Fibroblast of skin of left quadriceps (primary cell): ENCODE measurements at regions not wholly inside any gene's neighbourhood (a gene's known extent, or its start where the extent isn't known, plus 50 kb on each side); places are given as distances from the start of the nearest gene placed in this dataset.
"Not testable (repeated sequence)": the region's sequence is repeated elsewhere in the genome, so short reads cannot be mapped to it uniquely, and the experiment has no call there.

ENCODE experiments used
- DNase-seq, 2 experiments: peaks; one replicate each; pipeline ENCODE4 v3.0.0-alpha.2; 2013; ENCODE audit warnings: low read depth in 2 of 2

DNA sequence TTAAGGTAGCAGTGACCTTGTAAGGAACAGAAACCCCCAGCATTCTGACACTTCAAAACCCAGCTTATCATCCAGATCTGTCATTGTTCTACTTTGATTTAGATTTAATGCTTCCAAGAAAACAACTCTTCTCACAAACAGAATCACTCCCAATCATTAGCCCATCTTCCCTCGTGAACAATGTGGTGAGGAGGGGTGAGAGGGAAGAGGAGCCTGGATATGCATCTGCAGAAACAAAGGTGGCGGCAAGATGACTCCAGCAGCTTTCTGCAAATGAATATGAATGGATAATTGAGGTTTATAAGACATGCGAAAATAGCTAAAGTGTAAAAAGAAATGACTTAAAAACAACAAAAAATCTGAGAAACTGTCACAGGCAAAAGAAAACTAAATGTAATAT lies 859.9 kb upstream of the SLC10A2 start:
- no peak for DNase-seq

- no peak for DNase-seq
Observed at GRCh38 chr13:103908911-103909310, 842.7 kb upstream of the SLC10A2 start.

GRCh38 chr13:103908274-103908673 lies 842.1 kb upstream of the SLC10A2 start:
- DNase-seq = no peak

GRCh38 chr13:103903790-103904189 lies 837.6 kb upstream of the SLC10A2 start:
- no peak for DNase-seq

DNA sequence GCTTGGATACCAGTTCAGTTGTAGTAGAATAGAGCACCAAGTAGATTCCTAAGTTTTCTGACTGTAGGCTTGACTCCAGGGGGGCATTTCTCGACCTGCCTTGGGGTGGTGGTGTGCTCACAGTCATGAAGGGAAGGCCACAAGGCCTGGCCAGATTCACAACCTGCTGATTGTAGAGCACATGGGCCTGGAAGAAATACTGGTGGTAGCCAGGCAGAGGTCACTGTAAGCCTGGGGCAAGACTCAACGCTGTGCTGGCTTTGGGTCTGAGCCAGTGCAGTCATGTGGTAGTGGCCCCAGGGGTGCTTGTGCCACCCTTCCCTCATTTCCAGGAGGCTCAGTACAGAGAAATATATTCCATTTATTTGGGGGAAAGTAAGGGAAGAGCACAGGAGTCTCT lies 832.3 kb upstream of the SLC10A2 start:
- no peak for DNase-seq

GRCh38 chr13:103895835-103896531 lies 829.8 kb upstream of the SLC10A2 start:
- DNase-seq = no peak

GRCh38 chr13:103894626-103895025 lies 828.4 kb upstream of the SLC10A2 start:
- DNase-seq = no peak

- no peak for DNase-seq
Observed at GRCh38 chr13:103884101-103884723, 818.0 kb upstream of the SLC10A2 start.

DNA sequence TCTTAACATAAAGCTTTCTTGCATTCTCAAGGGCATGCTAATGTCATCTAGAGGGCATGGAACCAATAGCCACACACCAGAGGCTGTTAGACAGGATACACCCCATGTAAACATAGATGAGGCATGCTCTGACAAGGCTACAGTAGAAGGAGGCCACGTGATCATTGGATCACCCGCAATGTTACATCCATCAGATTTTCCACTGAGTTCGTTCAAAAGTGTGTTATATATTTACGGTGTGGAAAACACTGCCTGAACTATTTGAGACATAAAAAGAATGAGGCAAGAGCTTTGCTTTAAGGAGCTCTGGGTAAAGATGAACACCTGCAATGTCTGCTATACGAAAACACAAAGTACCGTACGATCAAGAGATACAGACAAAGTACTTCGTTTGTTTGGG lies 817.5 kb upstream of the SLC10A2 start:
- DNase-seq = peak in 1 of 2 experiments; percentile 1

- peak; percentile 92 to 93 for DNase-seq
Observed at GRCh38 chr13:103883164-103883563, 816.9 kb upstream of the SLC10A2 start.

GRCh38 chr13:103880146-103880545 lies 813.9 kb upstream of the SLC10A2 start:
- DNase-seq = not testable (repeated sequence)

DNA sequence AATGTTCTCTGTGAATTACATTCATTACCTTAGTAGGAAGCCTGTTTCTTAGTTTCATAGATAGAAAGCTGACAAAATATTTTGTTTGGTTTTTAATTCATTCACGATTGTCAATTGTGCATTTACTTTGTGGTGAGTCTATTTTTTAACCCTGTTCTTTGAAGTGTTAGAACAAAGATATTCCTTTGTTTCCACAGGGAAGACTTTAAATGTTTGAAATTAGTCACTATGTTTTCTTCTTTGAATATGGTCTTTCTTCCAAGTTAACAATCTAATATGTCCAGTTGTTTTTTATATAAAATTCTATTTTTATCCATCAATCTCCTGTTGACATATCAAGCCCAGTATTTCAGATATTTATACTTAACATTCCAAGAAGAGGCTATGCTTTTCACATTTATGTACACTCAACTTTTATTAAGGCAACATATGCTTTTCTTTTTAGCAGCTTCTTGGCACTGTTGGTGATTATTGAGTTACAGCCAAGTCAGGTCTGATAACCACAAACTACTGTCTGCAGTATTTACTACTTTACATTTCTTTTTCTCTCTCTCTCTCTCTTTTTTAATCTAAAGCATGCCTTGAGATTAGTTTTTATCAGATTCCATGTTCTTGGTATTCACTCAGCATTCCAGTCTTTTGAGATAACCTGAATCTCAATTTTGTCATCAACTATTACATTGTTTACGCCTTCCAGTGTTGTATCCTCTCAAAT lies 812.8 kb upstream of the SLC10A2 start:
- peak; percentile 34 to 37 for DNase-seq

- DNase-seq = no peak
Observed at GRCh38 chr13:103876571-103876970, 810.4 kb upstream of the SLC10A2 start.

- DNase-seq = no peak
Observed at GRCh38 chr13:103873725-103874124, 807.5 kb upstream of the SLC10A2 start.

GRCh38 chr13:103866048-103866447 lies 799.8 kb upstream of the SLC10A2 start:
- no peak for DNase-seq

- DNase-seq = no peak
Observed at GRCh38 chr13:103862525-103862924, 796.3 kb upstream of the SLC10A2 start.

- no peak for DNase-seq
Observed at GRCh38 chr13:103859952-103860351, 793.7 kb upstream of the SLC10A2 start.

GRCh38 chr13:103852036-103852435 lies 785.8 kb upstream of the SLC10A2 start:
- no peak for DNase-seq

DNA sequence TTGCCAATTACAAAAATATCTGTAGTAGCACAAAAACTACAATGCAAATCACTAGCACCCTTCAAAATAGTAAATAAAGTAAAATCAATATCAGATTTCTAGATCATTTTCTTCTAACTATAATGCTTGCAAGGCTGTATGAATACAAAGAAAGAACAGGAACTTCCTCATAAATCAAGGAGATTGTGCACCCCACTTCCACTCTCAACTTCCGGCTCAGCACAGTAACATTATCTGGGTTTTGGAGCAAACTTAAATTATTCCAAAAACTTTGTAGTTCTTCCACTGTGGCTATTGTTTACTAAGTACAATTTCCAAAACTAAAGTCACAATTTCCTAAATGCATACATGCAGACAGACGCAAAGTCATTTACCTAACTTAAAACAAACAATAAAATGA lies 778.3 kb upstream of the SLC10A2 start:
- DNase-seq = no peak

DNA sequence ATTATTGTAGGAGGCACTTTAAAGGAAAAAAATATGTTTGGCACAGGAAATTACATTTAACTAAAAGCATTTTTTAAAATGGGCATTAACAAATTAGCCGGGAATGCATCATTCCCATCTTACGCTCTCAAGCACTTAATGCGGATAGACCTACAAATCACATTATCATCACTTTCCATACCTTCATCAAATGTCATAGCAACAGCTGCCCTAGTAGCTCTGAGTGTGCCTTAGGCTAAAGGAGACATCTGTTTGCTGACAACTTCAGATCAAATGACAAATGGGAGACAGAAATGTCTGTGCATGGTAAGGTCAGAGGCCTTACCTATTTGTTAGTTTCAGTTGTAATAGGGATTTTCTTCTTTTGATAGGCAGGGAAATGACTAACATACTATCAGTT lies 773.2 kb upstream of the SLC10A2 start:
- no peak for DNase-seq

GRCh38 chr13:103835052-103835451 lies 768.8 kb upstream of the SLC10A2 start:
- DNase-seq = no peak

DNA sequence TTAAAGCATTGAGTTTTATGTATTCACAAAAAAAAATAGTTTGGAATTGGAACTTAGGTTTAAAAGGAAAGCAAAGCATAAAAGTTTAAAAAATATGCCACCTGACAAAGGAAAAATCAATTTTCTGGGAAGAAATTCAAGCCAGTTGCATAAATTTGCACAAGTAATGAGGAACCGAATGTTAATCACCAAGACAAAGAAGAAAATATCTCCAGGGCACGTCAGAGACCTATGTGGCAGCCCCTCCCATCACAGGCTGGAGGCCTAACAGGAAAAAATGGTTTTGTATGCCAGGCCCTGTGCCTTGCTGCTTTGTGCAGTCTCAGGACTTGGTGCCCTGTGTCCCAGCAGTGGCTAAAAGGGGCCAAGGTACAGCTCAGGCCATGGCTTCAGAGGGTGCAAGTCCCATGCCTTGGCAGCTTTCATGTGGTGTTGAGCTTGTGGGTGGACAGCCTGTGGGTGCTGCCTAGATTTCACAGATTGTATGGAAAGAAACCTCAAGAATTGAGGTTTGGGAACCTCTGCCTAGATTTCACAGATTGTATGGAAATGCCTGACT lies 767.2 kb upstream of the SLC10A2 start:
- DNase-seq = no peak

- DNase-seq = peak; percentile 5 to 9
Observed at GRCh38 chr13:103815619-103816018, 749.4 kb upstream of the SLC10A2 start.
